HepG2 (cell line): ENCODE measurements at regions not wholly inside any gene's neighbourhood (a gene's known extent, or its start where the extent isn't known, plus 50 kb on each side); places are given as distances from the start of the nearest gene placed in this dataset.

Experiments used
- AGO1 ChIP-seq: fragments of 200-400 bp; formaldehyde crosslinking; IDR thresholded peaks from 2 replicates; pipeline ENCODE4 v1.6.1; 2017; ENCODE audit warnings: mild to moderate bottlenecking, low read depth, low read length, moderate library complexity; ENCODE audit not compliant: poor library complexity, severe bottlenecking
- BRCA1 ChIP-seq: sonication (generic); formaldehyde crosslinking; IDR thresholded peaks from 2 replicates; pipeline ENCODE4 v1.4.0; 2020; ENCODE audit warnings: missing genetic modification reagents
- CREM ChIP-seq, 2 experiments: sonication (generic) in 1 of 2; formaldehyde crosslinking in 1 of 2; IDR thresholded peaks; 2 replicates each; pipeline versions ENCODE4 v1.4.0 to v1.6.1; 2016 to 2020; ENCODE audit warnings: antibody characterized with exemption in 1 of 2, mild to moderate bottlenecking in 1 of 2, missing genetic modification reagents in 1 of 2
- DNMT3B ChIP-seq: conservative IDR thresholded peaks from 2 replicates; pipeline ENCODE4 v1.6.1; 2016; ENCODE audit warnings: missing biosample characterization, control low read depth
- FOXA1 ChIP-seq, 2 experiments: fragments of 450-650 bp in 1 of 2; sonication (generic) in 1 of 2; formaldehyde crosslinking in 1 of 2; IDR thresholded peaks; 2 replicates each; pipeline versions ENCODE4 v1.4.0 to v1.6.1; 2016 to 2020; ENCODE audit warnings: missing genetic modification reagents in 1 of 2
- GABPB1 ChIP-seq: IDR thresholded peaks from 2 replicates; pipeline ENCODE4 v1.6.1; 2016; ENCODE audit warnings: mild to moderate bottlenecking, missing genetic modification reagents, moderate library complexity, missing compliant biosample characterization
- JUNB ChIP-seq: sonication (generic); formaldehyde crosslinking; IDR thresholded peaks from 2 replicates; pipeline ENCODE4 v1.8.0; 2022; ENCODE audit warnings: missing genetic modification reagents, mild to moderate bottlenecking, borderline replicate concordance
- SIX4 ChIP-seq: sonication (generic); formaldehyde crosslinking; IDR thresholded peaks from 2 replicates; pipeline ENCODE4 v1.4.0; 2020; ENCODE audit warnings: missing genetic modification reagents
- SNAI1 ChIP-seq: sonication (generic); formaldehyde crosslinking; IDR thresholded peaks from 2 replicates; pipeline ENCODE4 v1.5.0; 2020; ENCODE audit warnings: mild to moderate bottlenecking, missing genetic modification reagents, borderline replicate concordance
- SP140L ChIP-seq: sonication (generic); formaldehyde crosslinking; IDR thresholded peaks from 2 replicates; pipeline ENCODE4 v1.4.0; 2020; ENCODE audit warnings: missing genetic modification reagents, borderline replicate concordance
- TAF1 ChIP-seq: sonication (generic); formaldehyde crosslinking; IDR thresholded peaks from 2 replicates; pipeline ENCODE4 v1.4.0; 2020; ENCODE audit warnings: missing genetic modification reagents
- TBL1XR1 ChIP-seq: fragments of 150-350 bp; IDR thresholded peaks from 2 replicates; pipeline ENCODE4 v1.6.1; 2014; ENCODE audit warnings: borderline replicate concordance, low read length; ENCODE audit not compliant: partially characterized antibody
- TBX2 ChIP-seq: sonication (generic); formaldehyde crosslinking; IDR thresholded peaks from 2 replicates; pipeline ENCODE4 v1.5.0; 2020; ENCODE audit warnings: missing genetic modification reagents, mild to moderate bottlenecking, borderline replicate concordance
- ZNF234 ChIP-seq: sonication (generic); formaldehyde crosslinking; conservative IDR thresholded peaks from 2 replicates; pipeline ENCODE4 v1.5.1; 2020; ENCODE audit warnings: mild to moderate bottlenecking, missing genetic modification reagents
- ZNF724P ChIP-seq: sonication (generic); formaldehyde crosslinking; IDR thresholded peaks from 2 replicates; pipeline ENCODE4 v1.8.0; 2022; ENCODE audit warnings: missing genetic modification reagents, borderline replicate concordance
- ZSCAN31 ChIP-seq: sonication (generic); formaldehyde crosslinking; IDR thresholded peaks from 2 replicates; pipeline ENCODE4 v1.5.0; 2020; ENCODE audit warnings: low read depth, mild to moderate bottlenecking, missing genetic modification reagents
- TF ChIP-seq, protein P1 (sequence below): sonication (generic); formaldehyde crosslinking; IDR thresholded peaks from 2 replicates; pipeline ENCODE4 v1.8.0; 2022; ENCODE audit warnings: mild to moderate bottlenecking, missing genetic modification reagents; ENCODE audit not compliant: insufficient replicate concordance
- TF ChIP-seq, protein P2 (sequence below): sonication (generic); formaldehyde crosslinking; IDR thresholded peaks from 2 replicates; pipeline ENCODE4 v1.5.0; 2020; ENCODE audit warnings: missing genetic modification reagents
- TF ChIP-seq, protein P3 (sequence below): sonication (generic); formaldehyde crosslinking; IDR thresholded peaks from 2 replicates; pipeline ENCODE4 v1.5.1; 2020; ENCODE audit warnings: missing genetic modification reagents, mild to moderate bottlenecking, borderline replicate concordance
- TF ChIP-seq, protein P4 (sequence below): sonication (generic); formaldehyde crosslinking; IDR thresholded peaks from 2 replicates; pipeline ENCODE4 v1.5.1; 2020; ENCODE audit warnings: mild to moderate bottlenecking, missing genetic modification reagents
- TF ChIP-seq, protein P5 (sequence below): sonication (generic); formaldehyde crosslinking; IDR thresholded peaks from 2 replicates; pipeline ENCODE4 v1.4.0; 2020; ENCODE audit warnings: missing genetic modification reagents

DNA sequence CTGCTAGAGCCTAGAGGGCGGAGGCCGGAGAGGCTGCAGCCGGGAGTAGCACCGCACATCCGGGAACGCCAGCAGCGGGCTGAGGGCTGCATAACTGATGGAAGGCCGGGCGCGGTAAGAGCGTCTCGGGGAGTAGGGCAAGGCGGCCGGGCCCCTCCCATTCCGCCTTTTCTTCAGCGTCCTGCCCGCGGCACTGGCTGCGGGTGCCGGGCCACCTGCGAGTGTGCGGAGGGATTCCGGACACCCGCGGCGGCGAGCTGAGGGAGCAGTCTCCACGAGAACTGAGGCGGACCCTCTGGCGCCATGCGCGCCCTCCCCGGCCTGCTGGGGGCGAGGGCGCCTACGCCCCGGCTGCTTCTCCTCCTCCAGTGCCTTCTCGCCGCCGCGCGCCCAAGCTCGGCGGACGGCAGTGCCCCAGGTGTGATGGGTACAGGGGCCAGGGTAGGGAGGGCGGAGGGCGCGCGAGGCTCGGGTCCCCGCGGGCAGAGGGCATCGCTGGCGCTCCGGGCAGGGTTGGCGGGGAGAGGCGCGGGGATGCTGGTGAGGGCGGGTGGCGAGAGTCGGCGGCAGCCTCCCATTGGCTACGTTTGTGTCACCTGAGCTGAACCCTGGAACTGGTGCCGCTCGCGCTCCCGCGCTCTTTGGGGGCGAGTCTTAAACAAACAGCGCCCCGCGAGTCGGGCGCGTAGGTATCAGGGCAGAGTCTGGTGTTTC, 334.4 kb downstream of the SRGAP2C start (continued):
- TF ChIP-seq, protein P1, sequence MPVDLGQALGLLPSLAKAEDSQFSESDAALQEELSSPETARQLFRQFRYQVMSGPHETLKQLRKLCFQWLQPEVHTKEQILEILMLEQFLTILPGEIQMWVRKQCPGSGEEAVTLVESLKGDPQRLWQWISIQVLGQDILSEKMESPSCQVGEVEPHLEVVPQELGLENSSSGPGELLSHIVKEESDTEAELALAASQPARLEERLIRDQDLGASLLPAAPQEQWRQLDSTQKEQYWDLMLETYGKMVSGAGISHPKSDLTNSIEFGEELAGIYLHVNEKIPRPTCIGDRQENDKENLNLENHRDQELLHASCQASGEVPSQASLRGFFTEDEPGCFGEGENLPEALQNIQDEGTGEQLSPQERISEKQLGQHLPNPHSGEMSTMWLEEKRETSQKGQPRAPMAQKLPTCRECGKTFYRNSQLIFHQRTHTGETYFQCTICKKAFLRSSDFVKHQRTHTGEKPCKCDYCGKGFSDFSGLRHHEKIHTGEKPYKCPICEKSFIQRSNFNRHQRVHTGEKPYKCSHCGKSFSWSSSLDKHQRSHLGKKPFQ, result peak; percentile 88
- TF ChIP-seq, protein P2, sequence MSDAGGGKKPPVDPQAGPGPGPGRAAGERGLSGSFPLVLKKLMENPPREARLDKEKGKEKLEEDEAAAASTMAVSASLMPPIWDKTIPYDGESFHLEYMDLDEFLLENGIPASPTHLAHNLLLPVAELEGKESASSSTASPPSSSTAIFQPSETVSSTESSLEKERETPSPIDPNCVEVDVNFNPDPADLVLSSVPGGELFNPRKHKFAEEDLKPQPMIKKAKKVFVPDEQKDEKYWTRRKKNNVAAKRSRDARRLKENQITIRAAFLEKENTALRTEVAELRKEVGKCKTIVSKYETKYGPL, result no peak
- TF ChIP-seq TBX2 (peak; percentile 83), GABPB1 (CRISPR knock-in tag) (peak; percentile 81), DNMT3B (CRISPR knock-in tag) (0 out of 2 replicates have a peak, but pooled peaks have one; percentile 31), TBL1XR1 (no peak), BRCA1 (CRISPR knock-in tag) (no peak), SNAI1 (CRISPR knock-in tag) (no peak), TAF1 (peak; percentile 81), SP140L (CRISPR knock-in tag) (no peak), JUNB (CRISPR knock-in tag) (no peak), ZNF724P (peak; percentile 85; the same call in 1 of the 2 replicates), SIX4 (CRISPR knock-in tag) (peak; percentile 42; the same call in 1 of the 2 replicates), FOXA1 (IDR thresholded peaks at IDR 0.05) (no peak), FOXA1 (CRISPR knock-in tag; IDR thresholded peaks at IDR 0.05) (peak; percentile 71), CREM (IDR thresholded peaks at IDR 0.05) (no peak), CREM (CRISPR knock-in tag; IDR thresholded peaks at IDR 0.05) (no peak), ZSCAN31 (CRISPR knock-in tag) (peak; percentile 69; the same call in 1 of the 2 replicates), ZNF234 (CRISPR knock-in tag) (no peak), AGO1 (no peak)
- TF ChIP-seq, protein P3, sequence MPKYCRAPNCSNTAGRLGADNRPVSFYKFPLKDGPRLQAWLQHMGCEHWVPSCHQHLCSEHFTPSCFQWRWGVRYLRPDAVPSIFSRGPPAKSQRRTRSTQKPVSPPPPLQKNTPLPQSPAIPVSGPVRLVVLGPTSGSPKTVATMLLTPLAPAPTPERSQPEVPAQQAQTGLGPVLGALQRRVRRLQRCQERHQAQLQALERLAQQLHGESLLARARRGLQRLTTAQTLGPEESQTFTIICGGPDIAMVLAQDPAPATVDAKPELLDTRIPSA (CRISPR knock-in tag), result peak; percentile 75; the same call in 1 of the 2 replicates
- TF ChIP-seq, protein P4, sequence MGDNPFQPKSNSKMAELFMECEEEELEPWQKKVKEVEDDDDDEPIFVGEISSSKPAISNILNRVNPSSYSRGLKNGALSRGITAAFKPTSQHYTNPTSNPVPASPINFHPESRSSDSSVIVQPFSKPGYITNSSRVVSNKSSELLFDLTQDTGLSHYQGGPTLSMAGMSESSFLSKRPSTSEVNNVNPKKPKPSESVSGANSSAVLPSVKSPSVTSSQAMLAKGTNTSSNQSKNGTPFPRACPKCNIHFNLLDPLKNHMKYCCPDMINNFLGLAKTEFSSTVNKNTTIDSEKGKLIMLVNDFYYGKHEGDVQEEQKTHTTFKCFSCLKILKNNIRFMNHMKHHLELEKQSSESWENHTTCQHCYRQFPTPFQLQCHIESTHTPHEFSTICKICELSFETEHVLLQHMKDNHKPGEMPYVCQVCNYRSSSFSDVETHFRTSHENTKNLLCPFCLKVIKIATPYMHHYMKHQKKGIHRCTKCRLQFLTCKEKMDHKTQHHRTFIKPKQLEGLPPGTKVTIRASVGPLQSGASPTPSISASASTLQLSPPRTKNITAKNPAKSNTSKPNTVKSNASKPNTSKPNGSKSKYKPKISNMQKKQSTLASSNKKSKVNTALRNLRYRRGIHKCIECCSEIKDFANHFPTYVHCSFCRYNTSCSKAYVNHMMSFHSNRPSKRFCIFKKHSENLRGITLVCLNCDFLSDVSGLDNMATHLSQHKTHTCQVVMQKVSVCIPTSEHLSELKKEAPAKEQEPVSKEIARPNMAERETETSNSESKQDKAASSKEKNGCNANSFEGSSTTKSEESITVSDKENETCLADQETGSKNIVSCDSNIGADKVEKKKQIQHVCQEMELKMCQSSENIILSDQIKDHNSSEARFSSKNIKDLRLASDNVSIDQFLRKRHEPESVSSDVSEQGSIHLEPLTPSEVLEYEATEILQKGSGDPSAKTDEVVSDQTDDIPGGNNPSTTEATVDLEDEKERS (CRISPR knock-in tag), result no peak; the same call in 1 of the 2 replicates
- TF ChIP-seq, protein P5, sequence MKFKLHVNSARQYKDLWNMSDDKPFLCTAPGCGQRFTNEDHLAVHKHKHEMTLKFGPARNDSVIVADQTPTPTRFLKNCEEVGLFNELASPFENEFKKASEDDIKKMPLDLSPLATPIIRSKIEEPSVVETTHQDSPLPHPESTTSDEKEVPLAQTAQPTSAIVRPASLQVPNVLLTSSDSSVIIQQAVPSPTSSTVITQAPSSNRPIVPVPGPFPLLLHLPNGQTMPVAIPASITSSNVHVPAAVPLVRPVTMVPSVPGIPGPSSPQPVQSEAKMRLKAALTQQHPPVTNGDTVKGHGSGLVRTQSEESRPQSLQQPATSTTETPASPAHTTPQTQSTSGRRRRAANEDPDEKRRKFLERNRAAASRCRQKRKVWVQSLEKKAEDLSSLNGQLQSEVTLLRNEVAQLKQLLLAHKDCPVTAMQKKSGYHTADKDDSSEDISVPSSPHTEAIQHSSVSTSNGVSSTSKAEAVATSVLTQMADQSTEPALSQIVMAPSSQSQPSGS (CRISPR knock-in tag), result peak; percentile 13; the same call in 1 of the 2 replicates
